Fibroblast of villous mesenchyme (primary cell): ENCODE measurements at regions not wholly inside any gene's neighbourhood (a gene's known extent, or its start where the extent isn't known, plus 50 kb on each side); places are given as distances from the start of the nearest gene placed in this dataset.

ENCODE experiments used
- DNase-seq: peaks from one replicate; pipeline ENCODE4 v3.0.0-alpha.2; 2010; ENCODE audit warnings: low read depth
- H3K4me3 ChIP-seq: 2 replicates; pipeline ENCODE4 v1.5.1; 2011; ENCODE audit warnings: low read depth, mild to moderate bottlenecking, low read length
- TF ChIP-seq, protein P1 (sequence below): IDR thresholded peaks from 2 replicates; pipeline ENCODE4 v1.5.1; 2012; ENCODE audit warnings: low read depth, mild to moderate bottlenecking, low read length; ENCODE audit not compliant: insufficient read depth

DNA sequence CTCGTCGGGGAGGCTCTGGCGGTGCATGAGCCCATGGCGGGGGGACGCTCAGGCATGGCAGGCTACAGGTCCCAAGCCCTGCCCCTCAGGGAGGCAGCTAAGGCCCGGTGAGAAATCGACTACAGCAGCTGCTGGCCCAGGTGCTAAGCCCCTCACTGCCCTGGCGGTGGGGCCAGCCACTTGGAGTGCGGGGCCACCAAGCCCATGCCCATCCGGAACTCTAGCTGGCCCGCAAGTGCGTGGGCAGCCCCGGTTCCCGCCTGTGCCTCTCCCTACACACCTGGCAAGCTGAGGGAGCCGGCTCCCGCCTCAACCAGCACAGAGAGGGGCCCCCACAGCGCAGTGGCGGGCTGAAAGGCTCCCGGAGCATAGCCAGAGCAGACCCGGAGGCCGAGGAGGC is 1896.9 kb upstream of the CDH6 start:
- TF ChIP-seq, protein P1, sequence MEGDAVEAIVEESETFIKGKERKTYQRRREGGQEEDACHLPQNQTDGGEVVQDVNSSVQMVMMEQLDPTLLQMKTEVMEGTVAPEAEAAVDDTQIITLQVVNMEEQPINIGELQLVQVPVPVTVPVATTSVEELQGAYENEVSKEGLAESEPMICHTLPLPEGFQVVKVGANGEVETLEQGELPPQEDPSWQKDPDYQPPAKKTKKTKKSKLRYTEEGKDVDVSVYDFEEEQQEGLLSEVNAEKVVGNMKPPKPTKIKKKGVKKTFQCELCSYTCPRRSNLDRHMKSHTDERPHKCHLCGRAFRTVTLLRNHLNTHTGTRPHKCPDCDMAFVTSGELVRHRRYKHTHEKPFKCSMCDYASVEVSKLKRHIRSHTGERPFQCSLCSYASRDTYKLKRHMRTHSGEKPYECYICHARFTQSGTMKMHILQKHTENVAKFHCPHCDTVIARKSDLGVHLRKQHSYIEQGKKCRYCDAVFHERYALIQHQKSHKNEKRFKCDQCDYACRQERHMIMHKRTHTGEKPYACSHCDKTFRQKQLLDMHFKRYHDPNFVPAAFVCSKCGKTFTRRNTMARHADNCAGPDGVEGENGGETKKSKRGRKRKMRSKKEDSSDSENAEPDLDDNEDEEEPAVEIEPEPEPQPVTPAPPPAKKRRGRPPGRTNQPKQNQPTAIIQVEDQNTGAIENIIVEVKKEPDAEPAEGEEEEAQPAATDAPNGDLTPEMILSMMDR, result no peak
- no peak overlapping the region for H3K4me3 ChIP-seq
- no peak for DNase-seq

DNA sequence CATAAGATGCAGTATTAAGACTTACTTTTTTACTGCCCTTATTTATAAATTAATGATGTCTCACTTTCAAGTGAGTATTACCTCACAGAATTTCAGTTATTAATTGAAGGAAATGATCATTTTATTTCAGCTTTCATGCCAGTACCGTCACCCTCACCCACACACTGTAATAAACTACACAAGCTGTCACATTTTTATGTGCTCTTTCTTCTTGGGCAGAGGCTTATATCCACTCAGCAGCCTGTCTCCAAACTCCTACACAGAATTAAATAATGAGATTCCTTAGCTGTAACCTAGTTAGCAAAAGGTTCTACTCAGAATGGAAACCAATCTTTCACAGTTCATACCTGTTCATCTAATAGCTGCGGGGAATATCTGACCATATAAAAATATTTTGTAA is 1915.8 kb upstream of the CDH6 start:
- H3K4me3 ChIP-seq, result no peak overlapping the region
- DNase-seq, result no peak
- TF ChIP-seq, protein P1, result no peak

DNA sequence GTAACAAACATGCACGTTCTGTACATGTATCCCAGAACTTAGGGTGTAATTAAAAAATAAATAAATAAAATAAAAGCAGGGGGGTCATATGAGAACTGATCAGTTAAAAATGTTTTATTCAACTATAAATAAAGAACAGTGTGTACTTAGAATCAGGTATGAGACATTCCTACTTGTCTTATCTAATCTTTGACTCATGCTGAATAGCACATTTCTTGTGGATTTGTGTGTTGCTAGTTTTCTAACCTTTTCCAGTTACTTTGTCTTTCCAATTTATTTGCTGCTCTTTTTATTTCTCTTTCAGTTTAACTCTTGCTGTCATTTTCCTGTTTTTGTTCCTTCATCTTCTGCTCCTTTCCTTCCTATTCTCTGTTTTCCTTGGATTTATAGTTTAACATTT is 1917.1 kb upstream of the CDH6 start:
- DNase-seq, result no peak

DNA sequence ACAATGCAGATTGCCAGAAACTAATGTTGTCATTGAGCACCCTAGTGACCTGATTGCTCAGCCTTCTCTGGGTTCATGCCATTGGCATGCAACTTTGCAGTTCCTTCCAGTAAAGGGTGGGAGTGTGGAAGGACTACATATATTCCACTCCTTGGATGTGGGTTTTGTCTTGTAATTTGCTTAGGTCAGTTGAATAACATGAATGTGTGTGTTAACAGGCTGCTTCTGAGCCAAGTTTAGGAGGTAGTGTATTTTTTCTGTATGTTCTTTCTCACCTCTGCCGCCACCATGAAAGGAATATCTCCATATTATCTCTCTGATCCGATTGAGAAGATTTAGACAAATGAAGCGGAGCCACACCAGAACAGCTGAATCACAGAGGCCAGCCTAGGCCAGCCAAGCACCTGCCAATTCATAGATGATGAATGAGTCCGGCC is 1929.6 kb upstream of the CDH6 start:
- no peak for DNase-seq
- no peak overlapping the region for H3K4me3 ChIP-seq
- TF ChIP-seq, protein P1, result no peak

More for the DNA sequence above, 1917.1 kb upstream of the CDH6 start:
- H3K4me3 ChIP-seq, result no peak overlapping the region
- TF ChIP-seq, protein P1, result no peak

DNA sequence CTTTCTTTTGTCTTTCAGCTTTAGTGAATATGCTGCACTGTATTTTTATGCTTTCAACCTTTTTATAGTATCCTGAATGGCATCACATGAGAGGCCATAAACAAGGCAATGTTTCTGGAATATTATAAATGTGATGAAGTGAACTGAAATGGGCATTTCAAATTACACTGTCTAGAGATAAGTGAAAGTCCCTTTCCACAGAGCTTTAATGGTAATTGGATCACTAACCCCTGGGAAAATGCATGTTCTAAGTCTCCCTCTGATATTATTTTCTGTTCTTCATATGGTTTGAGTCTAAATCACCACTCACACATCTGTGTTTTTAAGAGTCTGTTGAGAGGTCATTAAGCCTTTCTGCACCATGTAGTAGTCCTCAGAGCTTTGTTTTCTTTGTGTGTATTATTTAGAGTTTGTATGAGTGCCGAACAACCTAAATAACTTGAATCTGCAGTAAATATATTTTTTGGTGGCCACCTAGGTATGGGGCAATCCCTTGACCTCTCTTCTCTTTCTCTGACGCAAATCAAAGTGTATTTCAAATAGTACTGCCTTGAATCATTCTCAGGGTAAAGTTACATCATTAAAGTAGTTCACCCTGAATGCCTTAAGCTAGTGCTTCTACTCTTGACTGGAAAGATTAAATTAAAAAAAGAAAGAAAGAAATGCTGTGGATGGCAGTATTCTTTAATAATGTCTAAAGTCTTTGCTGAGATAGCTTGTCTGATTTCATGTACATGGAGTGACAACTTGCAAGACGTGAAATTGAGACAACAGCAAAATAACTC is 1931.0 kb upstream of the CDH6 start:
- TF ChIP-seq, protein P1, result no peak
- no peak overlapping the region for H3K4me3 ChIP-seq
- DNase-seq, result no peak

DNA sequence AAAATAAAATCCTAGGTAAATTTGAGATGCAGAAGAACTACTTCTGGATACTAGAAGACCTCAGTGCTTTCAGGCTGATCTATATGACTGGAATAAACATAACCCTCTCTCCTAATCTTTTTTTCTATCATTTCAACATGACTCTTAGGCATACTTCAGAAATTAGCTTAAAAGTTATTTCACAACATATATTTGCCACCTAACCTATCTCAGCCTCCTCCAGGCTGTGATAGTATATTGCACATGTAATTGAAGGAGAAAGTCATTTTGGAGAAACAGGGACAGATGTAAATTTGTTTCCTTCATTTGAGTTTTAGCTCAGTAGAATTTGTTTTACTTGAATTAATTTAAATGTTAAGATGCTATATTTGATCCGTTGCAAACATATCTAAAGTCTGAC is 1932.3 kb upstream of the CDH6 start:
- DNase-seq, result no peak
- TF ChIP-seq, protein P1, result no peak
- no peak overlapping the region for H3K4me3 ChIP-seq

DNA sequence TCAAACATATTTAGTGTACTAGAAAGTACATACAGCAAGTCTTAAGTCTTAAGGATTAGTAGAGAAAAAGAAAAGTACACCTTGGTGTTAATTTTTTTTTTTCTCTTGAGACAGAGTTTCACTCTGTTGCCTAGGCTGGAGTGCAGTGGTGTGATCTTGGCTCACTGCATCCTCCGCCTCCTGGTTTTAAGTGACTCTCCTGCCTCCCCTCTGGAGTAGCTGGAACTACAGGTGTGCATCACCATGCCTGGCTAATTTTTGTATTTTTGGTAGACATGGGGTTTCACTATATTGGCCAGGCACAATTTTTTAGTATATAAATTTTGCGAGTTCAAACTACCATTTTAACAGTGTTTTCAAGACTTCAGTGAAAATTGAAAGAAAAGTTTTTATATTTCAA is 1941.1 kb upstream of the CDH6 start:
- no peak overlapping the region for H3K4me3 ChIP-seq
- TF ChIP-seq, protein P1, result no peak
- DNase-seq, result no peak
